ENCODE measurements at regions not wholly inside any gene's neighbourhood (a gene's known extent, or its start where the extent isn't known, plus 50 kb on each side); places are given as distances from the start of the nearest gene placed in this dataset.
"Not testable (repeated sequence)": the region's sequence is repeated elsewhere in the genome, so short reads cannot be mapped to it uniquely, and the experiment has no call there.

DNA sequence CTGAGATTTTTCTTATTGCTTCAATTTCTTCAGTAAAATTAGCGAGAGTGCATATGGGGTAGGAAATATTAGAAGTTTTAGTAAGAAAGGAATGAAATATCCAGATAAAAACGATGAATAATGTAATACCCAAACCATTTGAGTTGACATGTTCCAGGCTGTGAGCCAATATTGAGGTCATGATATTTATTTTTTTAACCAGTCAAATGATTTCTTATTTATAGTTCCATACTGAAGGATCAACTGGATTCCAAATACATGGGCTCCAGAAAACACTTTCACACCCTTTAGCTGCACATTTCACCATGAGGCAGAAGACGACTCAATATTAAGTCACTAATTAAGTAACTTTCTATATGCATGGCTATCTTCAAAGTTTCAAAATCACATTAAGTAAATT is 312.5 kb downstream of the PPP1R3A start:
- DNase-seq = no peak

- DNase-seq = peak in 1 of 56 donors; percentile 1
These were observed 318.4 kb downstream of the PPP1R3A start for GRCh38 chr7:113600428-113600827.

GRCh38 chr7:113593455-113593854 is 325.4 kb downstream of the PPP1R3A start:
- not testable (repeated sequence) for DNase-seq

DNA sequence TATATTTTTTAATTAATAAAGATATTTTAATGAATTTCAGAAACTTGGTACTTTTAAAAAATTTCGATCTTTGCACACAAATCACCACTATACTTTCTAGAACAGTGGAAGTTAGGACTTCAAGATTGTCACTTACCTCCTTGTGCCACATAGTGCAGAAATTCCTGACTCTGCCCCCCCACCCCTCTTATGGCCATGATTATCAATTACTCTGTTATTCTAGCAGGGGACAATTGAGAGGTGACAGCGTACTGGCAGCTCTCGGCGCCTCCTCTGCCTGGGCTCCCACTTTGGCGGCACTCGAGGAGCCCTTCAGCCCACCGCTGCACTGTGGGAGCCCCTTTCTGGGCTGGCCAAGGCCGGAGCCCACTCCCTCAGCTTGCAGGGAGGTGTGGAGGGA is 325.9 kb downstream of the PPP1R3A start:
- DNase-seq = not testable (repeated sequence)

GRCh38 chr7:113582471-113582870 is 336.3 kb downstream of the PPP1R3A start:
- DNase-seq = no peak

GRCh38 chr7:113563257-113563656 is 355.6 kb downstream of the PPP1R3A start:
- DNase-seq = not testable (repeated sequence)

GRCh38 chr7:113562801-113563200 is 356.0 kb downstream of the PPP1R3A start:
- no peak for DNase-seq

- no peak for DNase-seq
These were observed 356.6 kb downstream of the PPP1R3A start for GRCh38 chr7:113562242-113562641.

- DNase-seq = no peak
These were observed 357.4 kb downstream of the PPP1R3A start for GRCh38 chr7:113561446-113561845.

GRCh38 chr7:113550966-113551365 is 367.8 kb downstream of the PPP1R3A start:
- no peak for DNase-seq

GRCh38 chr7:113548561-113548960 is 370.2 kb downstream of the PPP1R3A start:
- DNase-seq = no peak

GRCh38 chr7:113548137-113548536 is 370.7 kb downstream of the PPP1R3A start:
- no peak for DNase-seq

- no peak for DNase-seq
These were observed 397.3 kb downstream of the PPP1R3A start for GRCh38 chr7:113521468-113521867.

DNA sequence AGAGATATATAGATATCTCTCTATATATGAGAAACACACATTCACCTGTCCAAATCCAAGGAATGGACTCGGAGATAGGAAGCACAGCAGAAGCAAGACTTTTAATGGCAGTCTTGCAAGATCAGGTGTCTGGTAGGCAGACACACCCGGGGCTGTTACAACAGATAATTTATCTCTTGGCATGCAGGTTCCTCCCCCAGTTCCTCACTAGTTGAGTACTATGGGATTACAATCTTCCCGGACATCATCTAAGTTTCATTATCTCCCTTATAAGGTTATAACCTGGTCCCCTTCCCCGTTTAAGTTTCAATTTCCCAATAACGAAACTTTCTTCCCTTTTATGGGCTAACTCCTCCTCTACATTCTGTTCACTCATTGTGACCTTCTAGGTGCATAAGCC is 399.3 kb downstream of the PPP1R3A start:
- DNase-seq = no peak

GRCh38 chr7:113504691-113505090 is 386.3 kb upstream of the SMIM30 start:
- no peak for DNase-seq

DNA sequence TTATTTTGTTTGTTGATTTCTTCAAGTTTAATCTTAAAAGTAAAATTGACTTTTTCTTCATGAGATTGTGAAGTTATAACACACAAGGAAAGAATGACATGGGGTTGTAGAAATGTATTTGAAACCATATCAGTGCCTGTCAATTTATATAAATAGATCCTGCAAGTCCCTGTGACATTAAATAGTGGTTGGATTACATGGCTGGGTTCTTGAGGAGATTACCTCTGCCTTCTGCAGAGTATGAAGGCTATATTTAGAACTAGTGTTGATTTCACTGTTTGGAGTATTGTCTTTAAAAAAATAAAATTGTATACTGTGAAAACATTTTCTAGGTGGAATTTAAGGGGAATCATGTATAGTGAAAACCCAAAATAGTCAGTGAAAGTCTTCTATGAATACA is 385.8 kb upstream of the SMIM30 start:
- DNase-seq = no peak

GRCh38 chr7:113496586-113496985 is 378.2 kb upstream of the SMIM30 start:
- not testable (repeated sequence) for DNase-seq

GRCh38 chr7:113494797-113495566 is 376.6 kb upstream of the SMIM30 start:
- DNase-seq = not testable (repeated sequence)

DNA sequence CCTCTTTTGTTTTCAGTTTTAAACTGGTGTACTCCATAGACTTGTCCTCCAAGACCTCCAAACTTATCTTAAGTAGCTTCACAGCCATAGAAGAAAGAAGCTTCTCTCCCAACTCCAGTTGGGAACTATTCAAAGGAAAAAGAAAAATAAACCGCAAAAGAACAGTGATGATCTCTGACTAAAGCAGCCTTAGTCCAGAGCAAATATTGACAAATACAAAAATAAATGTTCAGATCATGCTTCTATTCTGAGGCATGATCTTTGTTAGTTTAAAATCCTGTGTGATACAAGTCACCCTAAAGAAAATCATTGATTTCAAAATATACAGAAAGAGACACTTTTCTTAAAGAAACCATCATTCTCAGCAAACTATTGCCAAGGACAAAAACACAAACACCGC is 373.0 kb upstream of the SMIM30 start:
- no peak for DNase-seq

DNA sequence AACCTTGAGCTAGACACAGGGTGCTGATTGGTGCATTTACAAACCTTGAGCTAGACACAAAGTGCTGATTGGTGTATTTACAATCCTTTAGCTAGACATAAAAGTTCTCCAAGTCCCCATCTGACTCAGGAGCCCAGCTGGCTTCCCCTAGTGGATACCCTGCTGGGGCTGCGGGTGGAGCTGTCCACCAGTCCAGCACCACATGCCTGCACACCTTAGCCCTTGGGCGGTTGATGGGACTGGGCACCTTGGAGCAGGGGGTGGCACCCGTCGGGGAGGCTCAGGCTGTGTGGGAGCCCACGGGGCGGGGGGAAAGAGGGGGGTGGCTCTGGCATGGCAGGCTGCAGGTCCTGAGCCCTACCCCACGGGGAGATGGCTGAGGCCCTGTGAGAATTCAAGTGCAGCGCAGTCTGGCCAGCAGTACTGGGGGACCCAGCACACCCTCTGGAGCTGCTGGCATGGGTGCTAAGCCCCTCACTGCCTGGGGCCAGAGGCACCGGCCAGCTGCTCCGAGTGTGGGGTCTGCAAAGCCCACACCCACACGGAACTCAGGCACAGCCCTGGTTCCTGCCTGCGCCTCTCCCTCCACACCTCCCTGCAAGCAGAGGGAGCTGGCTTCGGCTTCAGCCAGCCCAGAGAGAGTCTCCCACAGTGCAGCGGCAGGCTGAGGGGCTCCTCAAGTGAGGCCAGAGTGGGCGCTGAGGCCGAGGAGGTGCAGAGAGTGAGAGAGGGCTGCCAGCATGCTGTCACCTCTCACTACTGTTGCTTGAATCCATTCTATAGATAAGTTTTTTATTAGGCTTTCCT is 369.8 kb upstream of the SMIM30 start:
- no peak for DNase-seq

- DNase-seq = no peak
These were observed 368.2 kb upstream of the SMIM30 start for GRCh38 chr7:113486548-113486947.

DNA sequence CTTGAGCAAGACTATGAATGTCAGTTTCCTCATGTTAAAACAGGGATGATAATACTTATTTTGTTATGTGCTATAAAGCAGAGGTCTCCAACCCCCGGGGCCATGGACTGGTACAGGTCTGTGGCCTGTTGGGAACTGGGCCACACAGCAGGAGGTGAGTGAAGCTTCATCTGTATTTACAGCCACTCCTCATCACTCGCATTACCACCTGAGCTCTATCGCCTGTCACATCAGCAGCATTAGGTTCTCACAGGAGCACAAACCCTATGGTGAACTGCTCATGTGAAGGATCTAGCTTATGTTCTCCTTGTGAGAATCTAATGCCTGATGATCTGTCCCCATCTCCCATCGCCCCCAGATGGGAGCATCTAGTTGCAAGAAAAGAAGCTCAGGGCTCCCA is 365.3 kb upstream of the SMIM30 start:
- DNase-seq = no peak

GRCh38 chr7:113480537-113480936 is 362.2 kb upstream of the SMIM30 start:
- DNase-seq = no peak

Data from amygdala (tissue), 56 donors.